ENCODE measurements at regions not wholly inside any gene's neighbourhood (a gene's known extent, or its start where the extent isn't known, plus 50 kb on each side); places are given as distances from the start of the nearest gene placed in this dataset.

DNA sequence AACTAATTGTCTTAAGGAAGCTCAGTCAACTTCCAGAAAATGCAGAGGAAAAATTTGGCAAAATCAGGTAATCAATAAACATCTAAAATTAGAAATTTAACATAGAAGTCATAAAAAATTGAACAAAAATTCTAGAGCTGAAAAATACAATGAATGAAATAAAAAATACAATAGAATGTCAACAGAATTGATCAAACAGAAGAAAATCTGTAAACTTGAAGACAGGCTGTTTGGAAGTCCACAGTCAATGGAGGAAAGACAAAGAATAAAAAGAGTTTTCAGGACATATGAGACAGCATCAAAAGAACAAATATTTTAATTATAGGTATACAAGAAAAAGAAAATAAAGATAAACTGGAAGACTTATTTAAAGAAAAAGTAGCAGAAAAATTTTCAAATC is 469.0 kb downstream of the RWDD3 start:
- no peak for DNase-seq (ENCODE audit: low read depth)
- no peak overlapping the region for H3K4me3 ChIP-seq (ENCODE audit: low read depth, low read length)

DNA sequence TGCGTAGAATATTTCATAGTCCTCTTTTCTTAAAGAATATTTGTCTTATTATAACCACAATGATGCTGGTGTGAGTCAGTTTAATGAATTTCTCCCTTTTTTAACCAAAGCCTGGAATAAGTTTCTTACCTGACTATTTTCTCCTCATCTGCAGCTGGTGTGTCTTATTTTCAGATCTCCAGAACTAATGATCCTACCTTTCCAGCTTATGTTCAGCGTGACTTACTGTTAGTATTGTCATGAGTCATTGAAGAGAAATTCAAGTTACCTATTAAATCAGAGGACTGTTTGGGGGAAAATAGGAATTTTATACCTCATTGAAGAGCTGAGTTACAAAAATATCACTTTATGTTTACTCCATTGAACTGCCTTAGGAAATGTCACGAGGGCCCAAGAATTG is 482.1 kb downstream of the RWDD3 start:
- DNase-seq (ENCODE audit: low read depth) = no peak
- H3K4me3 ChIP-seq (ENCODE audit: low read depth, low read length) = no peak overlapping the region

DNA sequence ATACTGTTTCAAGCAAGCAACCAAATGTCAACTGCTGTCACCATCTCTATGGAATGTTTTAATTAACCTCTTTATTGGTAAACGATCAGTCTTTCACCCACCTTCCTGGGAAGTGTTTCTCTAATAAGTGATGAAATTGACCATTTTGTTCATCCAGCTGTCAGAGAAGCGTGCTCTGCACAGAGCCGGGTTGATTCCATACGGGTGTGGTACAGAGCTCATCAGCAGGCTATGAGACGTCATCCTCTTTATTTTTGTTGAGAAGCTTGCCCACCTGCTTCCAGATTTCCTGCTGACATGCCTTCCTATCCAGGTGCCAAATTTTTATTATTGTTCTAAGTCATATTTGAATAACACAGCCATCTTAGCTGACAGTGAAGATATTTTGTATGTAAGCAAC is 482.5 kb downstream of the RWDD3 start:
- no peak for DNase-seq (ENCODE audit: low read depth)
- no peak overlapping the region for H3K4me3 ChIP-seq (ENCODE audit: low read depth, low read length)

DNA sequence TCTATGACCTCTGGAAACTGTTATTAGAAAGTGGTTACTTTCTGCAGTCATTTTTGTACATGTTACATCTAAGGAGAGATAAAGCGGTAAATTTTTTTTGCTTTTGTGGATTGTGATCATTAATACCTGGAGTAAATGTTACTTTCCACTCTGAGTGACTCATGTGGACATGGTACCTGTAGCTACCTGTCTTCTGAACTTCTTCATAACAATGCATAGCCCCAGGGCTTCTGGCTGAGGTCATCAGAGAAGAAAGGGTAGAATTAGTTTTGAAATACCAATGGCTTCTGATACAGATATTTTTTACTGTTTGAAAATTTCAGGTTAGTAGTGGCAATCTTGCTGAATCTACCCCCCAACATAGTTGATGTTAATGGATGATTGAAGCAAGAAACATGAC is 489.3 kb downstream of the RWDD3 start:
- no peak overlapping the region for H3K4me3 ChIP-seq (ENCODE audit: low read depth, low read length)
- no peak for DNase-seq (ENCODE audit: low read depth)

DNA sequence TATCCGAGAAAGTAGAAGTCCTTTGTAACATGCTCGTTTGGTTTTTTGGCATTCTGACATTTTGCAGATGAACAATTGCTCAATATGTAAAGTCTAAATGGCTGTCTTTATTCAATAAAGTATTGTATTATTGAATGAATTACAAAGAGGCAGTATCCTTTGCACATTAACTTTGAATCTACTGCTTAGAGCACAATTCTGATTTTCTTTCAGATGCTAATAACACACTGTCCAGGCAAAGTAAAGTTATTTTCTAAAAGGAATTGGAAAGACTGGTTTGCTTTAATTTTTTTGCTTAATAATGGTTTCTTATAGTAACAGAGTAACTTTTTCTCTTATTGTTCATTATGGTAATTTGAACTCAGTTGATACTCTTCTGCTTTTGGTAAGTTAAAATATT is 494.8 kb downstream of the RWDD3 start:
- no peak for DNase-seq (ENCODE audit: low read depth)
- no peak overlapping the region for H3K4me3 ChIP-seq (ENCODE audit: low read depth, low read length)

DNA sequence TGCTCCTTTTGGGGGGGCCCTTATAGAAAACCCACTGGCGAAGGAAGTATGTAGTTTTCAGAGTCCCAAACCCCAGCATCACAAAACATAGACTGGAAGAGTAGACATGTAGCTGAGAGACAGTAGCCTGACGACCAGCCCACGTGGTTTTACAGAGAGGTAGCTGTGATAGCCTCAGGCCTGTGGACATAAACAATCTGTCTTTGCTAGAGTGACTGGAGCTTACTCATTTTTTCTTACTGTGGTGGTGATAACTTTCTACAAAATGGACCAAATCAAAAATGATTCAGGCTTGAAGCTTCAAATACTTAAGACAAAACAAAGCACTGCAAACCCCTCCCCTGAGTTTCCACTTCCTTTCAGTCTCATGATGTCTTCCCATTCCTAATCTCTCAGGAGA is 497.0 kb downstream of the RWDD3 start:
- no peak for DNase-seq (ENCODE audit: low read depth)
- H3K4me3 ChIP-seq (ENCODE audit: low read depth, low read length) = no peak overlapping the region

DNA sequence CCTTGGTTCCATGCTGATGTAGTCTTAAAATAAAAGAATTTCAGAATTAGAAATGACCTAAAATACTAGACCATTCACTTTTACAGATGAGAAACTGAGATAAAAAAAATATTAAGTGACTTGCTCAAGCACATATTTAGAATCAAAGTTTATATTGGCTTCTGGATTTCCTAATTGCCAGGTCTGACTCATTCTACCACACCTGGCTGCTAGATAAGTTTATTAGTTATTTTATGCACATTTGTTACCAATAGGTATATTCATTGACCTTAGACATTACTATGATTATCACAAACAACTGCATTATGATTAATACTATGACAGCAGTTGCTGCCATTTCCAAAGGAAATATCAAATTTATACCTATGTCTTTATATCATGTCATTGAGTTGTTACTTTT is 497.5 kb downstream of the RWDD3 start:
- no peak overlapping the region for H3K4me3 ChIP-seq (ENCODE audit: low read depth, low read length)
- DNase-seq (ENCODE audit: low read depth) = no peak

DNA sequence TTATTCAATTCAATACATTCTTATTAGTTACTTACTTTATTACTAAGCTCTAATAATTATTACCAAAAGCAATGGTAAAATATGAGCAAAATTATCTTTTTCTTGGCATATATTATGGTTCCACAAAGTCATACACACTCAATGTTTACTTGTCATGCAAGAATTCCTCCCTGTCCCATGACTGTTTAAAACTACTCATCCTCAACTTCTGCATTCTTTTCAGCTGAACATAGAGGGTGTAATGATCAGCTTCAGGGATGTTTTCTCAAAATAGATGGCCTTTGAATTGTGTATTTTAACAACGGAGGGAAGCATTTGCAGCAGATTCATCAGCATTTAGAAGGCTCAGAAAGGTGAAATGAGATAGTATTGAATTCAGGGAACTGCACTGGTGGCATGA is 499.0 kb downstream of the RWDD3 start:
- no peak overlapping the region for H3K4me3 ChIP-seq (ENCODE audit: low read depth, low read length)
- no peak for DNase-seq (ENCODE audit: low read depth)

DNA sequence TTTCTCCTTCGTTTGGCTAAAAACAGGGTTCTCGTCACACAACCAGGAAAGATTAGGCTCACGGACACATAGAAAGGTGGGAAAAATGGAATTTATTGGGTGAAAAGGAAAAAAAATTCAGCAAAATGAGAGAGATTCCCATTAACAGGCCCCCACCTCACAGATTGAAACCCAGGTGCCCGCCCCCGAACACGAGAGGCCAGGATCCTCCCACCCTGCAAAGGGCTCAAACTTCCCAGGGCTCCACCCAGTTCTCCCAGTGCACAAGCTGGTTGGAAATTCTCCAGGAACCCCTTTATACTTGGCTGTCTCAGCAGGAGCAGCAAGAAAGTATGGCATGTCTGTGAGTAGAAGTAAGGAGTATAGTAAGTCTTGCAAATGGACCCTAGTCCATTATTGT is 499.7 kb downstream of the RWDD3 start:
- H3K4me3 ChIP-seq (ENCODE audit: low read depth, low read length) = no peak overlapping the region
- DNase-seq (ENCODE audit: low read depth) = no peak

DNA sequence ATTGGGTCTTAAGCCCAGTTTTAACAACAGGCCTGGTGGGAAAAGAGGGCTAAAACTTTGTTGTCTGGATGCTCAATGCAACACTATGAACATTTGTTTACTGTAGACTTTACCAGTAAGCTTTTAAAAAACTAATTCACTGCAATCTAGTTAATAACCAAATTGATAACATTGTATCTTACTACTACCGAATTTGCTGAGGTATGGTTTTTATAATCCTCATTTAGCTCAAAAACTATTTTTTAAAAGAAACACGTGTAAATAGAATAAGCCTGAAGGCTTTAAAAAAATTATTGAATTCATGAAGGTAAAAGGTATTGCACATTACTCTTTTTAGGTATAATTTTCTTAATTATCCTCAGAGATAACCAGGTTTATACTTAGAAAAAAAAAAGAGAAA is 500.6 kb downstream of the RWDD3 start:
- no peak overlapping the region for H3K4me3 ChIP-seq (ENCODE audit: low read depth, low read length)
- no peak for DNase-seq (ENCODE audit: low read depth)

DNA sequence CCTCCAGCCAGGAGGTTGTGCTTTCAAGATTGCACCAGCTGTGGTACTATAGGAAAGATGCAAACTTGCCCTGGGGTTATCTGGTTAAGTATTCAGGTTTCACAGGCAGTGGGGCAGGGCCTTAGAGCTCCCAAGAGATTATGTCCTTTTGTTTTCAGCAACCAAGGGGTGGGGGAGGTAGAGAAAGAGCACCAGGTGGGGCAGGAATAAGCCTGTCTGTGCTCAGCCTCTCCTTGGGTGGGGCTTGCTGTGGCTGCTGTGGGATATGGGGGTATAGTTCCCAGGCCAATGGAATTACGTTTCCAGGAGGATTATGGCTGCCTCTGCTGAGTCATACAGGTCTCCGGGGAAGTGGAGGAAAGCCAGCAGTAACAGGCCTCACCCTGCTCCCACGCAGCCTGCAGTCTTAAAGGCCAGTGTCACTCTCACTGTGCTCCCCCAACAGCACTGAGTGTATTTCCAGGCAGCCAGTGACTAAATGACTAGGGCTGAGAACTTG is 508.6 kb downstream of the RWDD3 start:
- peak; percentile 90 for DNase-seq (ENCODE audit: low read depth)
- no peak overlapping the region for H3K4me3 ChIP-seq (ENCODE audit: low read depth, low read length)

DNA sequence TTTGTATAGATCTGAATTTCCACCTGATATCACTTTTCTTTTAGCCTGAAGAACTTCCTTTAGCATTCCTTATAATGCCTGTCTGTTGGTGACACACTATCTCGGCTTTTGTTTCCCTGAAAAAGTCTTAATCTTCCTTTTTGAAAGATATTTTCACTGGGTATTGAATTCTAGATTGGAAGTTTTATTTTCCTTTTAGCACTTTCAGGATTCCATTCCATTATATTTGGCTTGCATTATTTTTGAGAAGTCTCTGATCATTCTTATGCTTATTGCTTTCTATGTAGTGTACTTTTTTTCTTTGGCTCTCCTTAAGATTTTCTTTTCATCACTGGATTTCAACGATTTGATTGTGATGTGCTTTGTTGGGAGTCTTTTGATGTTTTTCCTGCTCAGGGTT is 510.7 kb downstream of the RWDD3 start:
- no peak overlapping the region for H3K4me3 ChIP-seq (ENCODE audit: low read depth, low read length)
- DNase-seq (ENCODE audit: low read depth) = no peak

DNA sequence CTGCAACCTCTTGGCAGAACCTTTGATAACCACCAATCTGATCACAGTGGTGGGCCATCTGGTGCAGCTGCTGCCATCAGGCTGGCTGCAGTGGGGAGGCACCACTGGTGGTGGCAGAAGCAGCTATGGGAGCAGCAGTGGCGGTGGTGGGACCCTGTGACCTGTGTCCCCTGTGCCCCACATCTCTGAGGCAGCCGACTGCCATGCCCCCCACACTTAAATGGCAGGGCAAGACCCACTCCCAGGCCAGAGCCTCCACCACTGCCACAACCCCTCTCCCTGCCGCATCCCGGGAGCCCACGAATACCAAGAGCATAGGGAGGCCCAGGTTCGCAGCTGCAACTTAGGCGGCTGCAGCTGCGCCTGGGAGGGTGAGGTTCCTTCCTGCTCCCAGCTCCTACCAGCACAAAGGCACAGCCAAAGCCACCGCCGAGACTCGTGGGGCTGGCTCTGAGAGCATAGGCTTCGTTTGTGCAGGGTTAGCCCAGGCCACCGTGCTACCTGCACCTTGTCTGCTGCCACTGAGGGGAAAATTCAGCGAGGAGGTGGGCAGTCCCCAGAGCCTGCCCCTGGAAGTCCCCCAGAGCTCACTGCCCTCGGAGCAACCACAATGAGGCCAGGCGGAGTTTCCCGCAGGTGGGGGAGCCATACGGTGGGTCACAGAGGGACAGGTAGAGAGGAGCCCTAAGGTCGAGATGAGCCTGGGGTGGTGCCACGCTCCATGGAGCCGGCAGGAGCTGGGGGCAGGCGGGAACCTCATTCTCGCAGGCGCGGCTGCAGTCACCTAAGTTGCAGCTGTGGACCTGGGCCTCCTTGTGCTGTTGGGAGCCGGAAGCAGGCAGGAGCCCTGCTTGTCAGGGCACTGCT is 518.7 kb downstream of the RWDD3 start:
- DNase-seq (ENCODE audit: low read depth) = no peak
- H3K4me3 ChIP-seq (ENCODE audit: low read depth, low read length) = no peak overlapping the region

DNA sequence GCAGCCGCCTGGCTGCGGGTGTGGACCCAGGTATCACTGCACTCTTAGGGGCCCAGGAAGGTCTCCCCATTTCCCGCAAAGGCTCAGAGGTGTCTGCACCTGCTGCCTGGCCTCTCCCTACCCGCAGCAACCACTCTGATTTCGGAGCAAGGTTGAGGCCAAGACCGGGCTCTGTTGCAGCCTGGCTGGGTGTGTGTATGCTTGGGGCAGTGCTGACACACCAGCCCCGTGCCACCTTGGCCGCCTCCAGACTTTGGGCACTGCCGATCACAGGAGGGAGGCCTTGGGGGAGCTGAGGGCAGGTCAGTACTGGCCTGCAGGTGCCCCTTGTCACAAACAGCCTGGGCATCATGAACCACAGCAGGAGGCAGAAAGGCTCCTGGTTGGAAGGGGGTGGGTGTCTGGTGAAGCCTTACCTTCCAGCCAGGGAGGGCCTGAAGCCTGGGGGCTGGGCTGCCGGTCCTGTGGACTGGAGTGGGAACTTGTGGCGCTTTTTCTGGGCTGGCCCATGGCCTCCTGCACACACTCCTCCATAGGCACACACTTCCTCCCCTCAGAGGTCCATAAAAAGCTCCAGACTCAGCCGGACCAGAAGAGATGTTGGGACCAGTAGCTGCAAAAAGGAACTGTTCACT is 519.5 kb downstream of the RWDD3 start:
- no peak for DNase-seq (ENCODE audit: low read depth)
- H3K4me3 ChIP-seq (ENCODE audit: low read depth, low read length) = no peak overlapping the region

DNA sequence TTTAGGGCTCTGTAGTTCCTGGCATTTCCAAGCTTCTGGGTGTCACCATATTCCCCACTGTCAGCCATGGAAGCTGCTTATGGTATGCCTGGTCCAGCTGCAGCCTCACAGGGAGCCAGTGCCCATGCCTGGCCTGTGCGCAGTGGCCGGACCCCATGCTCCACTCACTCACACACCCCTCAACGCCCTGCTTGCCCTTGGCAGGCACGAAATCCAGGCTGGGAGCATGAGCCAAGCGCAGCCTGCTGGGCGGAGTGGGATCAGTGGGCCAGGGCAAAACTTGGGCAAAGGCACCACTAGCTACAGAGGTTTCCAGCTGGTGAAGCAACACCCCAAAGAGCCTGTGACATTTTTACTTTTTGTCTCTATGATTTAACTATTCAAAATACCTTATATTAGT is 520.4 kb downstream of the RWDD3 start:
- no peak overlapping the region for H3K4me3 ChIP-seq (ENCODE audit: low read depth, low read length)
- no peak for DNase-seq (ENCODE audit: low read depth)

DNA sequence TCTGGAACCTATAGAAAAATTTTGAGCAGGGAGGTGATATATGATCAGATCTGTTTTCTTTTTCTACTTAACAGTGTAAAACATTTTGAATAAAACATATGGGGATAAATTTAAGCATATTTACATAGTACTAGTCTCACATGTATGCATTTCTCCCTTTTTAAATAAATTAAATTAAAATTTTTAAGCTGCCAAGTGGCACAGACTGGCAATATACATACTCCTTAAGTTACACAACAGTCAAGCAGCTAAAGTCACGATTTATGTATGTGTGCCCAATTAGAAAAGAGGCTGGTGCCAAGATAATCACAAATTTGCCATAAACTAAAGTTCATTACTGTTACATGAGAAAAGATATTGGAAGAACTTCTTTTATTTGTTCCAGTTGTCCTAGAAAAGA is 532.0 kb downstream of the RWDD3 start:
- no peak overlapping the region for H3K4me3 ChIP-seq (ENCODE audit: low read depth, low read length)
- DNase-seq (ENCODE audit: low read depth) = no peak

DNA sequence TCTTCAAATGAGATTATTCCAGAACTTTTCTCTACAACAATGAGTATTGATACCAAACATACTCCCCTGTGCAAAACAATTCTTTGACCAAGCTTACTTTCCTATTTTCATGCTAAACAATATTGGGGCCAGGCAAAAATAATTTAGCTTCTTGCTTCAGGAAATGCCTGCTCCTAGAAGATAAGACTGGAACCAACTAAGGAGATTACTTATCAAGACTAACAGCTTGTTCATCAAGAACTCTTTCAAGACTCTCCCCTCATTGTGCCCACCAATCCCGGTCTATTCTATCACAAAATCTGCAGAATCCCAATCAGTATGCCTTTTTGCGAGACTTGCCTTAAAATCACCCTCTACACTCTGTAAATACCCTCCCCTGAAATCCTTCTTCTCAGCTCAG is 536.6 kb downstream of the RWDD3 start:
- no peak for DNase-seq (ENCODE audit: low read depth)

DNA sequence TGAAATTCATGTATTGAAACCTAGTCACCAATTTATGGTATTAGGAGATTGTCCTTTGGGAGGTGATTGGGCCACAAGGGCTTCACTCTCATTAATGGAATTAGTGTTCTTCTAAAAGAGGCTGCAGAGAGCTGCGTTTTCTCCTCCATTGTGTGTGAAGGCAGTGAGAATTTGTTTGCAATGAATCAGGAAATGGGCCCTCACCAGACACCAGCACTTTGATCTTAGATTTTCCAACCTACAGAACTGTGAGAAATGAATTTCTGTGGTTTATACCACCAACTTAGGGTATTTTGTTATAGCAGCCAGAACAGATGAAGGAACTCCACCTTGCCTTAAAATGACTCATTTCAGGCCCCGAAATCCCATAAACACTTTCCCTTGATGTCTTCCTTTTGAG is 544.2 kb downstream of the RWDD3 start:
- DNase-seq (ENCODE audit: low read depth) = no peak
- no peak overlapping the region for H3K4me3 ChIP-seq (ENCODE audit: low read depth, low read length)

More for the DNA sequence above, 536.6 kb downstream of the RWDD3 start:
- no peak overlapping the region for H3K4me3 ChIP-seq (ENCODE audit: low read depth, low read length)

DNA sequence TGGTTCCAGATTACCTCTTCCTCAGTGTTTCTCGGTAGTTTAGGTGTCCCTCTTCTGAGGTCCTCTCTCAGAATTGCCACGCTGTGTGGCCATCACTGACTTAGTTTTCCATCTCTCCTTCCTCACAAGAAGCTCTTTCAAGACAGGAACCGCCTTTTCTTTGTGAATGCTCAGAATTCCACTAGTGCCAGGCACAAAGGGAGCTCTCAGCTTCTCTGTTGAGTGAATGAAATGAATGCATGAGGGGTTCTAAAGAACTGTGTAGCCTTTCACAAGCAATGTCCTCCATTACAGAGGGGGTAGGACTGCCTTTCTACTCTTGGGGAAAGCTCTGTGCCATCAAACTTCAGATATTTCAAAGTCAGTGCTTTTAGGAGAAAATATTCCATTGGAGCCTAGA is 546.8 kb downstream of the RWDD3 start:
- no peak for DNase-seq (ENCODE audit: low read depth)
- H3K4me3 ChIP-seq (ENCODE audit: low read depth, low read length) = no peak overlapping the region

DNA sequence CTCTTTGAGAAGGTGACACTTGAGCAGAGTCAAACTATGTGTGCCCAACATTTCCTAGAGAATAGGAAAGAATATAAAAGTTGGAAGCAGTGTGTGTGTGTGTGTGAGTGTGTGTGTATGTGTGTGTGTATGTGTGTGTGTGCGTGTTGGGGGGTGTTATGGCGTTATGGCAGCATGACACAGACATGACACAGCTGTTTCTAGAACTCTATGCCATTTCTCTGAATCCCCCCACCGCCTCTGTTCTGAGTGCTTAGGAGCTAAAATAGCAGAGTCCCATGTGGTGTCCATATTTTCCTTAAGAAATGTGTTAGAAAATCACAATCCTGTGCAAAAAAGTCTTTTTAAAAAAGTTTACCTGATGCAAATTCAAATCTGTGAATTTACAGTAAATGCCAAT is 556.1 kb downstream of the RWDD3 start:
- no peak for DNase-seq (ENCODE audit: low read depth)
- H3K4me3 ChIP-seq (ENCODE audit: low read depth, low read length) = no peak overlapping the region

DNA sequence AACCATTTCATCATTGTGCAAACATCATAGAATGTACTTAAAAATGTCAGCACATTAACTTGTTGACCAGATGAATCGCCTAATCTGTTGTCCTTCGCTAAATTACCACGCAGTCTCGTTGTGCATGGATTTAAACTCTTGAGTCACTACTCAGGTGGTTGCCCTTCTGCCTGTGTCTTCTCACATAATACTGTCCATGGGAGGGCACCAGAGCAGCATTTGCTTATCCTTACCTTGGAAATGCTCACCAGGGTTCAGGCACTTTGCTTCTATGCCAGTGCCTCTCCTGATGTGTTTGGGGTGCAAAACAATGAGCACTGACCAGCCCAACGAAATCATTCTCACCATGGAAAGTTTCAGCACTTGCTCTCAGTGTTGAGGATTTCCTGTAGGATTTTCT is 559.9 kb downstream of the RWDD3 start:
- DNase-seq (ENCODE audit: low read depth) = no peak
- H3K4me3 ChIP-seq (ENCODE audit: low read depth, low read length) = no peak overlapping the region
